Tongue (tissue), 1 donor: ENCODE measurements at regions not wholly inside any gene's neighbourhood (a gene's known extent, or its start where the extent isn't known, plus 50 kb on each side); places are given as distances from the start of the nearest gene placed in this dataset.

ENCODE experiments used
- DNase-seq: peaks from one replicate; pipeline ENCODE4 v3.0.0-alpha.2; 2015

DNA sequence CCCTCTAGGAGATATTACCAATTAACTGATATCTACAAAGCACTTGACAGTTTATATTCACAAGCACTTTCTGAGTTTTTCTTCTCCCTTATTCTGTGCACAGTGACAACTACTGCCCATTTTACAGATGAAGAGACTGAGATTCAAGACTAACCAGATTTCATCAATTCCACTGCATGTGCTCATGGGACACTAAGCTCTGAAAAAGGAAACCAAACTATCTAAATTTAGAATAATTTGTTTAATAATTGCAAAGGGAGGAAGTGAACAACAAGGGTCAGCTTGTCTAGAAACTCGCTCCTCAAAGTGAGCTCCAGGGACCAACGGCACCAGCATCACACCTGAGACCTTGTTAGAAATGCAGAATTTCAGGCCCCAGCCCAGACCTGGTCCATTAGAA lies 50.8 kb upstream of the MYLIP start:
- no peak for DNase-seq

DNA sequence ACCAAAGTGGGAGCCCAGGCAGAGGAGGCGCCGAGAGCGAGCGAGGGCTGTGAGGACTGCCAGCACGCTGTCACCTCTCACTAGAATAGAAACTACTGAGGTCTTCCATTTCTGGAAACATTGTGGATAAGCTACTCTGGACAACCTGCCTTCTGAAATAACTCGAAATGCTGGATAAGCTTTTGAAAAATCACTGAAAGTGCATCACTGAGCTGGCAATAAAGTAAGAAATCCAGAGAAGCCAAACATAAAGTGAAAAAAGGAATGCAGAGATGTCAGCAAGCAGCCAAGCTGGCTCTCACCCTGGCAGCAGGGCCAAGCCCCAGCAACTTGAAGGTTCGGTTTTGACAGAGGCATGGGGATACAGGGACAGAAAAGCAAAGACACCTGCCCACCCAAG lies 59.2 kb upstream of the MYLIP start:
- no peak for DNase-seq

DNA sequence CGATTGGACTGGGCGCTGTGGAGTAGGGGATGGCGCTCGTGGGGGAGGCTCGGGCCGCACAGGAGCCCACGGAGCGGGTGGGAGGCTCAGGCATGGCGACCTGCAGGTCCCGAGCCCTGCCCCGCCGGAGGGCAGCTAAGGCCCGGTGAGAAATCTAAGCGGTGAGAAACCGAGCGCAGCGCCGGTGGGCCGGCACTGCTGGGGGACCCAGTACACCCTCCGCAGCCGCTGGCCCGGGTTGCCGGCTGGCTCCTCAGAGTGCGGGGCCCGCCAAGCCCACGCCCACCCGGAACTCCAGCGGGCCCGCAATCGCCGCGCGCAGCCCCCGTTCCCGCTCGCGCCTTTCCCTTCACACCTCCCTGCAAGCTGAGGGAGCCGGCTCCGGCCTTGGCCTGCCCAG lies 59.7 kb upstream of the MYLIP start:
- no peak for DNase-seq

DNA sequence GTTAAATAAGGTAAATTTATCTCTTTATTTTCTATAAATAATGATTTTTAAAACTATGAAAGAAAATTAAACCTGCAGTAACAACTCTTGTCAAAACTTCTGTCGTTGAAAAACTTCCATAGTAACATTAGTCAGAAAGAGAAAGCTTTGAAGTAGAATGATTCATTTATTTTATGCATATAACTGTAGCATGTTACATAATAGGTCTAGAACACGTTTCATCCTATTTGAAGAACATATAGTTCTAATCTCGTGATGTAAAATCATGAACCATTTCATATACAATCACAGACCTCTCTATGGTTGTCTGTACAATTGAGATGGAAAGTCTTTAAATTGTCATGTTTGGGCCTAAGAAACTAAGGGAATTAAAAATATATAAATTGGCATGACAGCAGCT lies 61.3 kb upstream of the MYLIP start:
- DNase-seq, result no peak

DNA sequence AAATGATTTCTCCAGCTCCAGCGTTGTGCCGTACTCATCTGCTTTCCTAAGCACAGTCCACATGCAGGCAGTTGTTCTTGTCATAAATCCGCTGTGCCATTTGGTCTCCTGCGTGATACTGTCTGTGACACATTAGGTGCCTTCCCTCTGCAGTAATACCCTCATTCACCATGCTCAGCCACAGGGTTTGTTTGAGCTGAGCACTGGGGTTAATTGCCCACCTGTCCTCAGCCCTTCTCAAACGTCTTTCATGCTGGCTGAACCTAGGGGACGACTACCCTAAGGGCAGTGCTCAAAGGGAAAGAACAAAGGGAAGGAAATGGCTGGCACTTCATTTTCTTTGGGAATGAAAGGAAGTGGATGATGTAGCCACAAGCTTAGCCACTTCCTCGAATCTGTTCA lies 64.2 kb upstream of the MYLIP start:
- DNase-seq, result peak; percentile 67

DNA sequence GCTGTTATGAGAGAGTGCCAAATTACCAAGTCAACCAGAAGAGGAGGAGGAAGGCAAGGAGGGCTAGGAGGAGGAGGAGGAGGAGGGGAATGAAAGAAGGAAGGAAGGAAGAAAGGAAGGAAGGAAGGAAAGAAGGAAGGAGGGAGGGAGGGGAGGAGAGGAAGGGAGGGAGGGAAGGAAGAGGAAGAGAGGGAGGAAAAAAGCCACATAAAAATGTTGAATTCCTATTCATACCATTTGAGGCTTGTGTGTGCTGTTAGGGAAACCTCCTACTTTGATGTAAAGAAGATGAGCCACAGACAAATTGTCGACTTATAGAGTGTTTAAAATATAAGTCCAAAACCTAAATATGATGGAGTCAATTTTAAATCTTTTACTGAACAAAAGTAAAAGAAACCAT lies 65.3 kb upstream of the MYLIP start:
- DNase-seq, result no peak

DNA sequence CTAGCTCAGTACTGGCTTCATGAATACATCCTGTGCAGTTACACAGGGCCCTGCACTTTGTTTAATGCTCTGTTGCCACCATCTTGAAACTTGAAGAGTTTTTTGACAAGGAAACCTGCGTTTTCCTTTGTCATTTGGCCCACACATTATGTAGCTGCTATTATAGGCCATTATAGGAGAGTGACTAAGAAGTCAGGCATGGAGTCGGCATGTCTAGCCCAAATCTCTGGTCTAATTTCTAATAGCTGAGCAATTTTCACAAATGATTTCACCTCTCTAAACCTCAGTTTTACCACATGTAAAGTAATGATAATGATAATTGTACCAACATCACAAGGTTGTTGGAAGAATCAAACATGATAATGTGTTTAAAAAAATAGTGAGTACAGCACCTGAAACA lies 67.1 kb upstream of the MYLIP start:
- no peak for DNase-seq

DNA sequence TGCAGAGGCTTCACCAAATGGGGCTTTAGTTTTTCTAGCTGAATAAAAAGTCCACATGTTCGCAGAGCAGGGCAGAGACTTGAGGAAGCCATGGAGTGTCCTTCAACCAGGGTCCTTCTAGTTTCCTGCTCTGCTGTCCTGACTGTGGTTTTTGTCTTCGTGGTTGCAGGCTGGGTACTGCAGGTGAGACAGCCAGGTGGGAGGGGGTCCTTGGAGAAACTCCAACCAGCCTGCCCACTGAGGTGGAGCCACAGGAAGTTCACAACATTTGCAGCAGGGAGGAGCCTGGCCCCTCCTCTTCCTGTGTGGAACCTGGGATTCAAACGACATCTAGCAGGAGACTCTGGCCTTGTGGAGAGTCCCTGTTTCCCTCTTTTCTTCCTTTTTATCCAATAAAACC lies 68.8 kb upstream of the MYLIP start:
- no peak for DNase-seq

DNA sequence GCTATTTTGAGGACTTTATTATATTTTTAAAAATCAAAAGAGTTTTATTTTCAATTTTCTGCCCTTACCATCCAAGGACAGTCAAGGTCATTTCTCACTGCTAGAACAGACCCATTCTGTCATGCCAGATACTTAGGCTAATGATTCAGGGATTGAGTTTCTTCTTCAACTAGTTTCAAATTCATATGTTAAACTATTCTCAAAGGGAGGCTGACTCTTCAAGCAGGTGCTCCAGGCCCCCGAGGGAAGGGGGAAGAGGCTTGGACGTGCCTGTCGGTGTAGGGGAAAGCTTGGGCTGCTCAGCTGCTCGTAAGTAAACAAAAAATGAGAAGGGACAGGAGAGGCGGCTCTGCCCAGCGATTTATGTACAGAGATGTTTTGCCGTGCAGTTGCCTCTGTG lies 69.4 kb upstream of the MYLIP start:
- DNase-seq, result peak; percentile 84

DNA sequence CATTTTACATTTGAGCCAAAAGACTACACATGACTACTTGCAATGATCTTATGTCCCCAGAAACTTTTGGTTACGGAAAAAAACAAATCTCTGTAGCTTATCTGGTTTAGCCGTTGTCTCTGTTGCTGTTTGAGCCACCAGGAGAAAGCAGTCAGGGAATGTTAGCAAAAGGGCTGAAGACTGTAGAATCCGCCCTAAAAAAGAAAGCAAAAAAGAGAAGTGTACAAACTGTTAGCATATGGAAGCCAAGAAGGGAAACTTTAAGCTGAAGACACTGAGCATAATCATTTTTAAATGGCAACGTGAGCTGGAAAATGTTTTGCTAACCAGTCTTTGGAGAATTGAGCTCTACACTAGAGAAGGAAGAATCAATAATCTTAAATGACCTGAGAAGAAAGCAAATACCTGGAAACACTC lies 69.9 kb upstream of the MYLIP start:
- DNase-seq, result no peak

DNA sequence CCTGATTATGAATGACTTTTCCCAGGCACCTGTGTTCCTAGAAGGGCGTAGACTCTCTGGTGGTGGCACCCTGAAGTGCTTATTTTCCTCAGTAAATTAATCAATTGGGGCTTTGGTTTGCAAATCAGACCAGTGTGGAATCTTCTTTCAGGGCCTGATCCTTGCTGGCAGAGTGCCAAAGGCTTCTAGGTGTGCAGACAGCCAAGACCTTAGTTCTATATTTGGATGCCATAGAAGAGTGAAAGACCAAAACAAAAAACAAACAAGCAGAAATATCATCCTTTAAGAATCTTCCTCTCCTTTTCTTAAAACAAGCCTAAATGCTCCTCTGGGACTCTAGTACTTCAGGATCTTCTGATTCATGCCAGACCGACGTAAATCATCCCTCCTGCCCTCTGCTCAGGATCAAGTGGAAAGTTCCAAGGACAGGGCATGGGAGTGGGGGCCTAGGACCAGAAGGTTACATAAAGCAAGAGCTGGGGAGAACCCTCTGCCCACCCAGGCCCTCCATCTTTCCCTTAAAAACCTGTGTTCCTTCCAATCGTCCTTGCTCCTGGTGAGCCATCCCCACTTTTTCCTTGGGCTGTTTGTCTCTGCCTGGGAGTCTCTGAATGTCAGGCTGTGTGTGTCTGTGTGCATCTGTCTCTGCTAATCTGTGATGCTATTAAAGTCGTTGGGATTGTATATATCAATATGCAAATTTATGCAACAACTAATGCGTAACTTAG lies 70.5 kb upstream of the MYLIP start:
- peak; percentile 39 for DNase-seq

DNA sequence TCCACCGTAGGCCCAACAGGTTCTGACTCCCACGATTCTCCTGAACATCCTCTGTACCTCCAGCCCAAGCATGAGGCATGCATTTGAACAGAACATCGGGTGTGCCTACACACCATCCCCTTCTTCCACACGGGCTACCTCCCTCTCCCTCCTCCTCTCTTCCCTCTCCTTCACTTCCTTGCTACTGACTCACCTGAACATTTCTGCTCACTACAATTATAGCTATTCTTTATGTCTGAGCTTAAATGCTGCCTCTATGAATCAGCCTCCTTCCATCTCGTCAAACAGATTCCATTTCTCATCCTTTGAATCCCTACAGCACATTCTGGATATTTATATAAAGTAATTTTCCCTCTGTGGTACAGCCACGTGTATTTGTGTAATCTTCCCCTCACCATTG lies 71.4 kb upstream of the MYLIP start:
- DNase-seq, result no peak

DNA sequence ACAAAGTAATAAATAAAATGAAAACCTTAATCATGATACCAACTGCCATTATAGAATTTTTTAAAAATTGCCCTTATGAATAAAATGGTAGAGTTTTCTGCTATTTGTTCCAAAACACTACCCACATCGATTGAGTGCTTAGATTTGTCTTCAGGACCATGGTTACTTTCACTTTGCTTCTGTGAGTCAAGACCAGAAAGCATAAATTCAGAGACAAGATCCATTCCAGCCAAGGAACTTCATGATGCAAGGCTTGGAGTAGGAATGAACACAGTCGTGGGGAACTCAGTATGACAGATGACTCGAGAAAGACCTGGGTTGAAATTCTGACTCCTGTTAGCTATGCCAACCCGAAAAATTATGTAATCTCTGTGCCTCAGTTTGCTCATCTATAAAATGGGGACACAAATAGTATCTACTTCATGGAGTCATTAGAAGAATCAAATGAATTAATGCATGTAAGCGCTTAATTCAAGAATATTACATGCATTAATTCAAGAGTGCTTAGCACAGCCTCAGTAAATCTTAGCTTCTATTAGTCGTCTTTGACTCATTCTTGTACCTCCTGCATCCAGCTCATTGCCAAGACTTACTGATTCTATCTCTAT lies 72.5 kb upstream of the MYLIP start:
- no peak for DNase-seq

DNA sequence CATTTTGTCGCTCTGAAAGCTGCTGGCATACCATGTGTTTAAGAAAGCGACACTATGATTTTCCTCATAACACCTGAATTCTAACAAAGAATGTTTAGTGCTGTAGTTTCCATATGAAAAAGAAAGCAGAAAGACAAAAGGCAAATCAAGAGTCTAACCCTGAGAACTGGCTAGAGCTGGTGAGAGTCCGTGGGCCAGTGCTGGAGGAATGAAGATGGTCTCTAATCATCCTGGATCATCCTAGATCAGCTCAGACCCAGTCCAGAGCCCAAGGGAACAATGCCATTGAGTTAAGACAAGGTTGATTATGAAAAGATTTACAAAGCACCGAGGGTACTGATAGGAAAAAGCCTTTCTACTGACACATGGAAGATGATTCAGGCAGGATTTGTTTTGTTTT lies 73.0 kb upstream of the MYLIP start:
- no peak for DNase-seq

DNA sequence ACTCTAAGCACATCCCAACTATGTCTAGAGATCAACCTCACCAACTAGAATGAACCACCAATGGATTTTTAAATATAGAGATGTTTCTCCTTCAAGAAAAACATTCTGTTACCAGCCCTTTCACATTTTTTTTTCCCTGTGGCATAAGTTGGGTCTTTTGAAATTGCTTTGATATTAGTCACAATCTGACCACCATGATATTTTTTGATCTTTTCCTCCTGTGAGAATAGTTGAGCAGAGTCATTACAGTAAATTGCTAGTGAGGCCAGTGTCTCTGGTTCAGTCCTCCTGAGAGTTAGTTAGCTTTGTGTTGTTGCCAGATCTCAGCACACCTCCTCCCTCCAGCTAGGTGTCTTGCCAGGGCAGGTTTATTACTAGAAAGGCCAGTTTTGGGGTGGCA lies 79.7 kb upstream of the MYLIP start:
- no peak for DNase-seq

DNA sequence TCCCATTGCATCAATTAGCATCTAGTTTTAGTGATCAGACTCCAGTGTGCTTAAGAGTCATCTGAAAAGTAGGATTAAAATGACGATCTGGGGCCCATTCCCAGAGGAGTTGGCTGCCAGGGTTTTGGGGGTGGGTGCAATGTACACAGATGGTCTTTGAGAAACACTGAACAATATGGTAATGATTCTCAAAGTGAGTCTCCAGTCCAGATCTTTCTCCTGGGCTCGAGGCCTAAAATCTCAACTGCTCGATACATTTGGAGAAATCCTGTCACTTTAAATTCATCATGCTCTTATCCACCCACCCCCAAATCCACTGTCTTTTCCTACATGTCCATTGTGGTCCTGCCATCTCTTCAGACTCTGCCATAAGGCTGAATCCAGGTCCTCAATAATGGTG lies 80.7 kb upstream of the MYLIP start:
- DNase-seq, result no peak

DNA sequence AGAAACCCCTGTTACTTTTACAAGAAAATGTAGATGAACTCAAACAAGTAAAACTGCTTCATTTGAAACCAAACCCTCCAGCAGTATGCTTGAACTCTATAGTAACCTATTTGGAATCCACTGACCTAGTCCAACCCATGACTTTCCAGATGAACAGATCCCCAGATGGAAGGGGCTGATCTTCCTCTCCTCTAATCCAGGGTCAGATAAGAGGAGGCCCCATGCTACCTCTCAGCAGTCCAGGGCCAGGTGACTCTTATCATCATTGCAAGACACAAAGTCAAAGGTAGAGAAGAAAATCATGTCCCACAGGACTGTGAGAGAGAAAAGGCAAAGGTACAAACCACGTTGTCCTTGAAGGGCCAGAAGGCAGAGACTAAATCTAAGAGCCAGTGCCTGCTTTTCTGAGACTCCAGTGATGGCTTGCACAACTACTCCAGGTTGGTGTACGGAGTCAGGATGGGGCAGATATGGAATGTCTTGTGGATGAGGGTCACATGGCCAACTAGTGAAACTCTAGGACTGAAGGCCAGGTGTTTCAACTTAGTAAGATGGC lies 81.4 kb upstream of the MYLIP start:
- no peak for DNase-seq

DNA sequence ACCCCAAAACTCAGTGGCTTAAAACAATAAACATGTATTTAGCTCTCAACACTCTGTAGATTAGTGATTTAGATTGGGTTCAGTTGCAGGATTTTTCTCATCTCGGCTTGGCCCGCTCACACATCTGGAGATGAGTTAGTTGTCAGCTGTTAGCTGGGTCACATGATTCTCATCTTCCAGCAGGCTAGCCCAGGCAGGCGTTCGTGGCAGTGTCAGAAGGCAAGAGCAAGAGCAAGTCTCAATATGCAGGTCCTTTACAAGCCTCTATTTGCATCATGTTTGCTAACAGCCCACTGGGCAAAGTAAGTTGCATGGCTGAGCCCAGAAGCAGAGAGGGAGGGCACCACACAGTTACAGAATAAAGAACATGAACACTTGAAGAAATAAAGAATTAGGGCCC lies 83.6 kb upstream of the MYLIP start:
- peak; percentile 56 for DNase-seq

DNA sequence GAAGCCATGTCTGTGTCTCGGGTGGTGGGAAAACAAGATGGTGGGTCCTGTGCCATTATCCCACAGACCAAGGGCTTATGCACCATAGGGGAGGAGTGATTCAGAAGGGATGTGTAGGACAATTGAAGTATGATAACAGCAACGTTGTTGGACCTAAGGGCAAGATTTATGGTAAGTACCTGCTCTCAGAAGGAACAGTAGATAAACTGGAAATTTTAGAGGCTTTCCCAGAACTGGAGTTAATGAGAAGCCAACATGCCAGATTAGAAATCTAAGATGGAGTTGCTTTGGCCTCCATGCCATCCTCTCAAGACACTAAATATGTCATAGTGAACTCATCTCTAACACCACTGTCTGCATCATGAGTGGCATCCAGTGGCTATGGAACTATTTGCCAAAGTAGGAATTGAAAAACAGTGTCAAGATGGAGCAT lies 84.7 kb upstream of the MYLIP start:
- no peak for DNase-seq

DNA sequence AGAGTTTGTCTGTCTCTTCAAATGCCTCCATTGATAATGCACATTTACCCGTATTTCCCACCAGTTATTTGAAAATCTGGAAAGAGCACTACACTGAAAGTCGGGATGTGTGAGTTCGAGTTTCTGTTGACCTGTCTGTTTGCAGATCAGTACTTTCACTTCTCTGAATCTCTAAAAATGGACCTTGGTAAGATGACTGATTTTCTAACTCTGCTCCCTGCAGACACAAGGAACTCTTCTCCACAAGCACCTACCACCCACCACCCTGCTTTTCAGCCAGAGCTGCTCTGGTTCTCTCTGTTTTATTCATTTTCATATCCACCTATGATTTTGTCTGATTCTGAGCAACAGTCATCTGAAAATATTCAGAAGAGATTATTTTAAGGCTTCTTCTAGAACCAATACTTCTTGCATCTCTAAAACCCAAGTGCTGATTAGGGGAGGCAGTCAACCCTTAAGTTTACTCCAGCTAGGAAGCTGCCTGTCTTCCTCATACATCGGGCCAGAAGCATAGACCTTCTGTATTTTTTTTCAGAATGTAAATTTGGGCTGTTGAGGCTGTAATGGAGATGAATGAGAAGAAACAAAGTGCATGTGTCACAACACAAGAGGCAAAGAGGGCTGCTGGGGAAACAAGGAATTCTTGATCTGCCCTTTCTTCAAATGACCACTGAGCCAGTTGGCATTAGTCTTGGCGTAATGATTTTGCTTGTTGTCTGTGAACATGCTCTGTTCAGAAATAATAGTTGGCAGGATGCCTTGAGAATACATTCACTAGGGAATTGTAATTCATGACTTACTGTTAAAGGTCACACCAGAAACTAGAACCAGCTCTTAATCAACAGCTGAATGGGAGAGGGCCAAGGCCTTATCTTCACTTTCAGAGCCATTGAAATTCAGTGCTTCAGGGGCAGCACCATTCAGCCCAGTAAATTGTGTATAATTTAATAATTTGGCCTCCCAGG lies 85.4 kb upstream of the MYLIP start:
- peak; percentile 34 for DNase-seq

DNA sequence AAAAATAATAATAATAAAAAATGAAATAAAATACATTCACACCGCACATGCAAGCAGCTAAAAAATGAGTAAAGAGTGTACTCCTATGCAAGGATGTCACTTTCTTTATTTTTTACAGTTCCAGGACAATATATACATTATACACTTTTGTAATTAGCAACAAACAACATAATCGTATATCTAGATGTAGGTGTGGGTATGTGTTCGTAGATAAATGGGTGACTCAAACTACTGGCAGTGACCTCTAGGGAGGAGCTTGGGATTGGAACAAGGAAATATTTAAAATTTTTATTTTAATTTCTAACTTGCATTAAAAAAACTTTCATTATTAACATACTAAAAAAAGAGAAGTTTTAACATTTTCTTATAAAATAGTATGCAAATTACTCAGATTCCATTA lies 86.1 kb upstream of the MYLIP start:
- DNase-seq, result no peak

DNA sequence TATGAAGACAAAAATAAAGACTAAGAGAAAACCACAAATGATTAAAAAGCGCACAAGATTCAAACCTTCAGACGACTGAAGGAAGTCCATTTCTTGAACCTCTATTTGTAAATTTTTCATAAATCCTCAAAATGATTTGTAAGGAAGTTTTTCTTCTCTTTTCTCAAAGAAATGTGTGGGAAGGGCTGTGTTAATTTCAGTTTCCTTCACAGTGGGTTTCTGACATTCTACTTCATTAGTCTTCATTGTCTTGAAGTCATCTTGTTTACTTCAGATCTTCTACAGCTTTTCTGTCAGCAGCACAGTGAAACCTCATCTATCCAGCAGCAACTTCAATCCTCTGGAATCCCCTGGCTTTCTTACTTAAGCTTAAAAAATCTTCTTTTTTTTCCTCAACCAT lies 87.6 kb upstream of the MYLIP start:
- no peak for DNase-seq

DNA sequence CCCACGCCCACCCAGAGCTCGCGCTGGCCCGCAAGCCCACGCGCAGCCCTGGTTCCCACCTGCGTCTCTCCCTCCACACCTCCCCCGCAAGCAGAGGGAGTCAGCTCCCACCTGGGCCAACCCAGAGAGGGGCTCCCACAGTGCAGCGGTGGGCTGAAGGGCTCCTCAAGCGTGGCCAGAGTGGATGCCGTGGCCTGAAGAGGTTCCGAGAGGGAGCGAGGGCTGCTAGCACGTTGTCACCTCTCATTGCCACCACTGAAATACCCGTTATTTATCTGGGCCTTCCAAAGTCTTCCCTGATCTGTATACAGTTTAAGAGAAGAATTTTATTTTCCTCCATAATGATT lies 88.3 kb upstream of the MYLIP start:
- DNase-seq, result no peak
